HG03342 (cell line): ENCODE measurements at regions not wholly inside any gene's neighbourhood (a gene's known extent, or its start where the extent isn't known, plus 50 kb on each side); places are given as distances from the start of the nearest gene placed in this dataset.

Source experiments
- ATAC-seq: cut with Tn5 transposase; IDR thresholded peaks from one replicate; pipeline ENCODE4 v1.9.1; 2021; ENCODE audit warnings: mild to moderate bottlenecking, moderate library complexity; ENCODE audit not compliant: unreplicated experiment

GRCh38 chr2:181332044-181332605 is 125.1 kb upstream of the ITGA4 start:
- ATAC-seq = no peak

- ATAC-seq = no peak
These were observed 122.9 kb upstream of the ITGA4 start for GRCh38 chr2:181334158-181334826.

GRCh38 chr2:181340891-181341290 is 116.3 kb upstream of the ITGA4 start:
- ATAC-seq = no peak

DNA sequence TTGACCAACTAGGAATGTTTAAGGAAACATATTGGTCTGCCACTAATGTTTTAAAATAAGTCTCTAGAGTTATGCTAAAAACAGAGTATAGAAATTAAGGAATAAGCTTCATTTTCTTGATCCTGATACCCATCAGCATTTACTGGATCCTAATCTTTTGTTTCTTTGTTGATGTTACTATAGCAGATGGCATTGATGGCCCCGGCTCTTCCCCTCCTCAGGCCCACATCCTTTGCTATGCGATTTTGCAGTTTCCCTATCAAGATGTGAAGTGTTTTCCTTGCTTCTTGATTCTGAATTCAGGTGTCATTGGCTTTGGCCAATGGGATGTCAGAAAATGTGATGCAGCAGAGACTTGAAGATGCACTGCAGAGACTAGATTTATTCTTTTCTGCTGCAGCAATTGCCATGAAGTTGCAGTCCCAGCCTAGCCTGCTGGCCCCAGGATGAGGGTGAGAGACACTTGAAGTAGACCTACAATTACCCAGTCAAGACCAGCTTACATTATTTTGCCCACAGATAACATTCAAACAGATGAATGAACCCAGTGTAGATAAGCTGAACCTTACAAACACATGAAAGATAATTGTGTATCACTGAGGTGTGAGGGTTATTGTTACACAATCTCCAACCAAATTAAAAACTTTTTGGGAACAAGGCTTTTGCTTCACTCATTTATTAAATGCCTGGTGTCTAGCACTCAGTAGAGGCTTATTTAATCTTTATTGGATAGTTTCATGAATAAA is 115.2 kb upstream of the ITGA4 start:
- no peak for ATAC-seq

DNA sequence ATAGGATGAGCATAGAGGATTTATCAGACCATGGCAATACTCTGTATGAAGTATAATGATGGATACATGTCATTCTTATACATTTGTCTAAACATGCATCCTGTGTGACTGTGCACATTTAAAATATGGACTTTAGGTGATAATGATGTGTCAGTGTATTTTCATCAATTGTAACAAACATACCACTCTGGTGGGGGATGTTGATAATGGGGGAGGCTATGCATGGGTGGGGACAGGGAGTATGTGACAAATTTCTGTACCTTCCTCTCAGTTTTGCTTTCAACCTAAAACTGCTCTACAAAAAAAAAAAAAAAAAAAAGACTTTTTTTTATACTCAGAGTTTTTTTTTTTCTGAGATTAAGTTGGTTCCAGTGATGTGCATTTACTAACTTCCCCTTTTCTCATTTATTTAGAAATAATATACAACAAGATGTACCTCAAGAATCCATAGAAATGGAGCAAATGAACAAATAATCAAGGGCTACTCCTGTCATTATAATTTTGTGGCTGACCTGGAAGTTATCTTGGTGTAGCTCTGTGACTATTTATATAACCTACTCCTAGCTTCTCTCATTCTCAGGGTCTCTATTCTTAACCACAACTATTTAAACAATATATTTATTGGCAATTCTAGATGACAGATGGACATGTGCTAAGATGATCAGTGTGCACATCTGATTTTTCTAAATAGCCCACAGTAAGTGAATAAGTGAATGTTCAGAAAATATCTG is 108.9 kb upstream of the ITGA4 start:
- peak; percentile 87 for ATAC-seq

DNA sequence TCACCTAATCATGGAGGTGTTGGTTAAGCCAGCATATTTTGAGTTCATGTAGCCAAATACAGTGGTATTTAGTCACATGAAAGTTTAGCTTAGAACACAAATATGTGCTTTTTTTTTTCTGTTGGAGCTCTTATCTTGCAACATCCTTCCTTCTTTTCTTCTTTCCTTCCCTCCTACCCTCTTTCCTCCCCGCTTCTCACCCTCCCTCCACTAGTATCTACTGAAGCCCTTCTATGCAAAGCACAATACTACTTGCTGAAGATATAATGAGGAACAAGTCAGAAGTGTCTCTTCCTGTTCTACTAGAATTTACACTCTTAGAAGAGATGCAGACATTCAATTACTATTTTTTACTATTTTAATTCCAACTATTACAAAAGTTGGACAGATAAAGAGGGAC is 105.0 kb upstream of the ITGA4 start:
- no peak for ATAC-seq

DNA sequence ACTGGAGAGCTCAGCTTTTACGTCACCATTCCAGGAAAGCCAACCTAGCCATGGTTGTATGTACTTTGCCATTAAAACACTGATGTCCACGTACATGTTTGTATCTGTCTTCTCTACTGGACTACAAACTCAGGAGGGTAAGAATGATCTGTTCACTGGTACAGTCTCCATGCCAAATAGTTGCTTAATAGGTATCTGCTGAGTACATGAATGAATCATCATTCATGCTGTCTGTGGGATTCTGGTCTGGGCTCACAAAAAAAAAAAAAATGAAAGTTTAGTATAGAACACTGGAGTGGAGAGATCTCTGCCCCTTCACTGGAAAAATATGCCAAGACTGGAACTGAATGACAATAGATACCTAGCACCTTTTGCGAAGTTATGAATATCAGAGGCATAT is 102.6 kb upstream of the ITGA4 start:
- no peak for ATAC-seq

- no peak for ATAC-seq
These were observed 100.6 kb upstream of the ITGA4 start for GRCh38 chr2:181356526-181357130.

DNA sequence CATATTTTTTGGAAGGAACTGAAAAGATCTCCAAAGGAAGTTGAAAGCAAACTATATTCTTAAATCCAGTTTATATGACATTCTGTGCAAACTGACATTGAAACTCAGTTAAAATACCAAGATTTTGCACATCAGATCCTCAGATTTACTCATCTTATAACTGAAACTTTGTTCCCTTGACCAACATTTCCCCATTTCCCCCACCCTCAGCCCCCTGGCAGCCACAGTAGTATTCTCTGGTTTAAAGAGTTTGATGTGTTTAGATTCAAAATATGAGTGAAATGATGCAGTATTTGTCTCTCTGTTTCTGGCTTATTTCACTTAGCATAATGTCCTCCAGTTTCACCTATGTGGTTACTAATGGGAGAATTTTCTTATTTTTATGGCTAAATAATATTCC is 99.2 kb upstream of the ITGA4 start:
- no peak for ATAC-seq

DNA sequence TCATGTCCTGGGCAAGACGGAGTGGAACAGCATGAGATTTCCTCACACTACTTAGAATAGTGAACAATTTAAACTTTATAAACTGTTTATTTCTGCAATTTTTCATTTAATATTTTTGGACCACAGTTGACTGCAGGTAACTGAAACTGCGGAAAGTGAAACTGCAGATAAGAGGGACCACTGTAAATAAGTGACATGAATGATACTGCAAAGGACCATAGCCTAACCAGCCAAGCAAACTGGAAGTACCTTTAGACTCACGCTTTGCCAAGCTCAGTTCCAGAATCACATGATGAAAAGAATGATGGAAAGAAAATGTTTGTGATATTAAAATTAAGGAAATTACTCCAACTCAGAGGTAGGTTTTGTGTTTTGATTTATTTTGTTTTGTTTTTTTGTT is 94.6 kb upstream of the ITGA4 start:
- ATAC-seq = no peak

DNA sequence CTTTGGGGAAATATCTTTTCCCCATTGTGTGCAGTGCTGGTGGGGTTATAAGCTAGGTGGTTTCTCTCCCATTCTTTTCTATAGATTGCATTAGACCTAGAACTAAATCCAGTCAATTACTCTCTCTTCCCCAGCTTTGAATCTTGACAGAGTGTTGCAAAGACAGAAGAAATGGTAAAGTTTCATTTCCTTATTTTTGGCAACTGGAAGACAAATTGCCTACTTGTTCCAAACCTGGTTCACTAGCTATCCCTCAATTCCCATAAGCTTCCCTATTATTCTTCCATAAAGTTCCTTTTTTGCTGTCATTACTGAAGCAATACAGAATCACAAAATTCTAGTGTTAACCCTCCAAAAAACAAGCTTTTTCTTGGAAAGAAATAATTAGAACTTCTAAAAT is 94.0 kb upstream of the ITGA4 start:
- ATAC-seq = no peak

GRCh38 chr2:181364492-181365170 is 92.6 kb upstream of the ITGA4 start:
- no peak for ATAC-seq

- no peak for ATAC-seq
These were observed 90.5 kb upstream of the ITGA4 start for GRCh38 chr2:181366675-181367175.

DNA sequence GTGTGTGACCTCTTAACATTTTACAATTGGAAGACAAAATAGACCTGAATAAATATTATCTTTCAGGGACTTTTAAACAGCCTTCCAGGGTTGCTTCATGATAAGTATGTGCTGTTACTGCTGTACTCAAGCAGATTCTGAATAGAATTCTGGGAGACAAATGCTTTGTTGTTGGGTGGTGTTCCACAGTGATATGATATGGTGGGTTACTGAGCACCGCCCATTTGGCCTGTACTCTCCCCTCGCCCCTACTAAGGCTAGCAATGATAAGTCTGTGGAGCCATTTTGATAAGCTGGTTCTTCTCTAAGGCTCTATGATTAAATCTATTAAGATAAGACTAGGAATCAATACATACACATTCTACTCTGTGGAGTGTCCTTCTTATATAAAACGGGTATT is 89.8 kb upstream of the ITGA4 start:
- ATAC-seq = no peak

DNA sequence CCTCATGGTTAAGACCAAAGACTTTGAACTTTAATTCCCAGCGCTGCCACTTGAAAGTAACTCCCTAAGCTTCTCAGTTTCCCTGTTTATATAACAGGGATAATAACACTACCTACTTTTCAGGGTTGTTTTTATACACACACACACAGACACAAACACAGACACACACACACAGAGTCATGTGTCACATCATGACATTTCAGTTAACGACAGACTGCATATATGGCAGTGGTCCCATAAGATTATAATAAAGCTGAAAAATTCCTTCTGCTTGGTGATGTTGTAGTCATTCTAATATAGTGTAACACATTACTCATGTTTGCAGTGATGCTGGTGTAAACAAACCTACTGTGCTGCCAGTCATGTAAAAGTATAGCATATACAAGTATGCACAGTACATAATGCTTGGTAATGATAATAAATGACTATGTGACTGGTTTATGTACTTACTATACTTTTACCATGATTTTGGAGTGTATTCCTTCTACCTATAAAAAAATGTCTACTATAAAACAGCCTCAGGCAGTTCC is 89.2 kb upstream of the ITGA4 start:
- no peak for ATAC-seq

GRCh38 chr2:181370126-181370525 is 87.1 kb upstream of the ITGA4 start:
- no peak for ATAC-seq

DNA sequence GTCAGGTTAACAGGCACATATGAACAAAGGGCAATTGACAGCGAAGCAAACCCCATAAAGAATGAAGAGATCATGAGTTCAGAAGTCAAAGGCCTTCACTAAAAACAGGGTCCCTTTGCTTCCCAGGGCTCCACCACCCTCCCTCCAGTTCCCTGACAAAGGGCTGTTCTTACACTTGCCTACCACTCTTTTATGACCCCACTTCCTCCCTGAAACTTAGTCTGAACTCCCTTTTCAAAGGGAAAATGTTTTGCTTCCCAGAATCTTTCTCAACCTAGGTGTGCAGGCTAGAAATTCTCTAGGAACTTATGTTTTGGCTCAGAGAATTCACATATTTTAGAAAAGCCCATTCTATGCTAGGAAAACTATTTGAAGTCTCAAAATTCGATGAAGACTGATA is 86.0 kb upstream of the ITGA4 start:
- no peak for ATAC-seq

DNA sequence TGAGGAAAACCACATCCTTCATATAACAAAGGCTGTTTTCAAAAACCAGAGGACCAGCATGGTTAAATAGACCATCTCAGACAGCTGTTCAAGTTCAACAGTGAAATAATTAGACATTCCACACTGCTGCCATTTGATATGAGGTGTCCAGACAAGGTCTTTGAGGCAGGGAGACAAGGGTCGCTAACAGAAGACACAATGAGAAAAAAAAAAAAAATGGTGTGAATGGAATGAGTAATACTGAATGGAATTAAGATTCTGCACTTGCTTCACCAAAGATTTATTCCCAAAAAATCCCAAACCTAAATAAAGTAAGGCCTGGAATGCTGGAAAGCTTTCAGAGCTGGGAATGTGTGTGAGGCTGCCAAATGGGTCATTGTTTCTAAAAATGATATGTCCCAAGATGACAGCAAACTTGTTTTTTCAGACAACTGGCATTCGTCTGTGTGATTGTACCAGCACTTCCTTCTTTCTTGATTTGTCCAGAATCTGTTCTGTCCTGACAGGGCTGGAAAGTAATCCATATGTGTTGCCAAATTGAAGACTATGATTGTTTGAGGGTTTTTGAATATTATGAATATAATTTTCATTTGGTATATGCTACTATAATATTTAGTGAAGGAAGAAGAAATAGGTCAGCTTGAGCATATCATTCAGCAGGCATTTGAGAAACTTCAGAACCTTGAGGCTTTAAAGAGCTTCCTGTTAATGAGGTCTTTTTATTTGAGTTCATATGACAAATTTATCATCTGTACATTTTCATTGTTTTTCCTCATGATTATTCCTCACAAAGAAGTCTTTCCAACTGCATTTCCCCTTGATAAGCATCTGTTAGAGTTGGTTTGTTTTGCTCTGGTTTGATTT is 85.2 kb upstream of the ITGA4 start:
- ATAC-seq = no peak

DNA sequence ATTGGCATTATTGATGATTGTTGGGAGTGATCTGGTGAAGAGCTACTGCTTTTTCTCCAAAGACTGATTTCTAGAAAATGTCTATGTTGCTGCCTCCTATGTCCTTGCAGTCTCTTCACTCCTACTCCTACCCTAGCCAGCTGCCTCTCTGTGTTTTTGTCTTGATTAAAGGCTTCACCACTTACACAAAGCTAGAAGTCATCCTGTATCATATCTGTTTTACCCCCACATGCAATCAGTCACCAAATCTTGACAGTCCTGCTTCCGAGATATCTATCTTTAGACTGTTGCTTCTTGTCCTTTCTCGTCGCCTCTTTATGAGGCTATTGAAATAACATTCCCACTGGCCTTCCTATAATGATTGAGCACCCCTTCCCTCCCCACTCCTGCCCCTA is 84.5 kb upstream of the ITGA4 start:
- ATAC-seq = no peak
